Stimulated activated CD4-positive, alpha-beta T cell treated with anti-CD3 and anti-CD28 coated beads, TNF-alpha, amount 100 ng/mL, for 1 hour (primary cell): ENCODE measurements at regions not wholly inside any gene's neighbourhood (a gene's known extent, or its start where the extent isn't known, plus 50 kb on each side); places are given as distances from the start of the nearest gene placed in this dataset.
"Not testable (repeated sequence)": the region's sequence is repeated elsewhere in the genome, so short reads cannot be mapped to it uniquely, and the experiment has no call there.

Experiments used
- DNase-seq, 3 donors: peaks; one replicate each; pipeline ENCODE4 v3.0.0-alpha.2; 2020; ENCODE audit warnings: low read depth in 3 of 3, low spot score in 1 of 3

DNA sequence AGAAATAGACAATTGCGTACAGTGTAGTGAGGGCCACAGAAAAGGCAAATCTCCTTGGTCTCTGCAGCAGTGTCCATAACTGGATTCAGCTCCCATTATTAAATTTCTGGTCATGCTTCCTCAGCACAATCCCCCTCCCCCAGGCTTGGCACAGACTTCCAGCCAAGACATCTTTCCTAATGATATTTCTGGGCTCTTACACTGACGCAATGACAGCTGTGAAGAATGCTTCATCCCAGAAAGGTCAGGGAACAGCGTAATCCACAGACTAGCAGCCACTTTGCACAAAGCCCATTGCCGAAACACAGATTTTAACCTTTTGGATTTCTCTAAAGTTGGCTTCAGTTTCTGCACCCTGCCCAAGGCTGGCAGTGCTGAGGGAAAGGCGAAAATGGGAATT is 597.6 kb upstream of the CPEB2 start:
- DNase-seq = no peak

DNA sequence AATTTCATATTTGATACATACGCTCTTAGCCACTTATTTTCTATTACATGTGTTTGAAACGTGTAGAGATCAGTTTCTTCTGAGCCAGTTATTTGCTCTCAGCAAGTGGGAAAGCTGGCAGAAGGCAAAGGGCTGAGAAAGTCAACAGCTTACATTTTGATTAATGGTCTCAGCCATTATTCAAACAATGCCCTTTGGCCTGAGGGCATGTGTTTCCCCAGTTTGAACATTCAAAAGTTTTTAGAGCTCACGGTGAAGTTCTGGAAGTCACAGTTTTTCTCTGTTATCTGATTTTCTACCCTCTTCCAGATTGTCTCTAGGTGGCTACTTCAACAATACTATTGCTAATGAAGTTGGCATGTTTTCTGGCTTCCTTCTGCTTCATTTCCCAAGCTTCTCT is 591.8 kb upstream of the CPEB2 start:
- DNase-seq = no peak

DNA sequence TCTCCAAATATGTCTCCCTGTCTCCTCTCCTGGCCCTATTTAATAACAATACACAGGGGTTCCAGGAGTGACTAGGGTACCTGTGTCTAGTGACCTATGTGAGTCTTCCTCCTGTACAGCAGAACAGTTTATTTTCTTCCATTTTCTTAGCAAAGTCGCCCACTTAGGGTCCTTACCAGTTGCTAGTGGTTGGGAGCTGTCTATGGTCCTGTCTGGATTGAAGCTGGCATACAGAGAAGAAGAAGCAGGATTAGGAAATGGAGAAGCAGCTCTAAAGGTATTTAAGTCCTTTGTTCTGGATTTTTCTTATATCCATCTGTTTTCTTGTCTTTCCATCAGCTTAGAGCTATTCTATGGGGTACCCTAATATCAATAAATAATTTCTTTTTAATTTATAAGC is 587.1 kb upstream of the CPEB2 start:
- DNase-seq = no peak

DNA sequence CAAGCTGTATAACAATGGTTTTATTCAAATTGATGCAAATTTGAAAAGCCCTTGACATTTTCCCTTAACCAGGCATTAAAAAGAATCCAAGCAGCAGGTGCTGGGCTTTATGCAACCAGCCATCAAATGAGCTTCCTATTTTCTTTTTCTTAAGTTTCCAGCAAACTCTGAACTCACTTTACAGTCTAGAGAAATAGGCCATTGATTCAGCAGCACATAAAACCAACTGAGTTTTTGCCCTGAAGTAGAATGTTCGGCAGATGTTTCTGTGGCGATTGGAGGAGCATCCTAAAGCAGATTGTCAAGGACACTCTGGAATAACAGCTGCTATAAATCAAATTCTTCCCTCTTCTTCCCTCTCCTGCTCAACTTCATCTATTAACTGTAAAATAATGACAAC is 582.8 kb upstream of the CPEB2 start:
- no peak for DNase-seq

DNA sequence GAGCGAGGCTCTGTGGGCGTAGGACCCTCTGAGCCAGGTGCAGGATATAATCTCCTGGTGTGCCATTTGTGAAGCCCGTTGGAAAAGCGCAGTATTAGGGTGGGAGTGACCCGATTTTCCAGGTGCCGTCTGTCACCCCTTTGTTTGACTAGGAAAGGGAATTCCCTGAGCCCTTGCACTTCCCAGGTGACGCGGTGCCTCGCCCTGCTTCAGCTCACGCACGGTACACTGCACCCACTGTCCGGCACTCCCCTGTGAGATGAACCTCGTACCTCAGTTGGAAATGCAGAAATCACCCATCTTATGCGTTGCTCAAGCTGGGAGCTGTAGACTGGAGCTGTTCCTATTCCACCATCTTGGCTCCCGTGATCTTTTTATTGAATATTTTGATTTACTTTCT is 576.0 kb upstream of the CPEB2 start:
- not testable (repeated sequence) for DNase-seq

DNA sequence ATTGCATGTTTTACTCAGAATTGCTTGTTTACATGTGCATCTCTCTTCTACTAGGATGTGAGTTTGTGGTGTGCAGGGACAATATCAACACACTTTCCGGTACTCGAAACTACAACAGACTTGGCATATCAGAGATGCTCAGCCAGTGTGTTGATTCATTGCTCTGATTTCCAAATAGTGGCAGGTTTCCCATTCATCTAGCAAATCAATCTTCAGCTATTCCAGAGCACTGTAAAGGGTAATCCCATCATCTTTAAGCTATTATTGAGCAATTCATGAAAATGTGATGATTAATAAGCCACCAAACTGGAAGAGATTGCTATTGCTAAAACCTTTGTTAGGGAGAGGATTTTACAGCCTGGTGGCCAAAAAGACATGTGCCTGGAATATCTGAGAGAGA is 574.2 kb upstream of the CPEB2 start:
- DNase-seq = no peak

DNA sequence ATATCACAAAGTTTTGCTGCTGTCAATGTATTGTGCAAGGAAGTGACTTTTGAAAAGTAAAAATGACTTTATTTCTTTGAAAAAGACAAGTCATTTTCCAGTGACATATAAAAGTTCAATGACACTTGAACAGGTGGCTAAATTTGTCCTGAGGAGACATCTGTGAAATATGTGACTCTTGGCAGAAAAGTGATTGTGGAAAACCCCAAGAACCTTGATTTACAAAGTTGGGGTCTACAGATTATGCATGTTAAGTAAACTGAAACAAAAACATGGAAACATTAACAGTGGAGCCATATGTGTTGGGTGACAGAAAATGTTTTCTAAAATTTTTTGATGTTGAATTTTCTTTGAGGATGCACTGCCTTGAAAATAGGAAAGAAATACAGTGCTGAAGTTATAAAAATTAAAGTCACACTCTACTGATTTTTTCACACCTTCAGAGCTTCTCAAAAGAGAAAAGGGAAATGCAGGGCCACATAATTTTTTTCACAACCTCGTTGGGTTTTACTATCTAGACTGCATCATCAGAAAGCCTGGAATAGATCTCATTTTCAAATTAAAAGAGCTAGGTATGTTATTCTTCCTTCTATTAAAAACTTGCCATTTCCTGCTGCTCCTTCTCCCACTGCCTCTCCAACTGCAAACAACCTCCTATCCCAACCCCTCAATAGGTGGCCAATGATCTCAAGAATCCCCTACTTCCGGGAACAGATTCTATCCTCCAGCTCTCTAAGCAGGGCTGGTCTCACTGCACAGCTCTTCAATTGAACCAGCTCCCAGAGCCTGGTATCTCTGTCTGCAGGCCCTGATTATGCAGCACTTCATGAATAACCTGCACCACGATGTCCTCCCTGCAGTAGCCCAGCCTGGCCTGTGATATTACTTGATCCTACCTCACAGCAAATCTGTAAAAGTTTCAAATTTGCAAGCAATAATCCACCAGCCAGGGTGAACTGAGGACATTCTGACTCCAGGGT is 570.8 kb upstream of the CPEB2 start:
- no peak for DNase-seq

DNA sequence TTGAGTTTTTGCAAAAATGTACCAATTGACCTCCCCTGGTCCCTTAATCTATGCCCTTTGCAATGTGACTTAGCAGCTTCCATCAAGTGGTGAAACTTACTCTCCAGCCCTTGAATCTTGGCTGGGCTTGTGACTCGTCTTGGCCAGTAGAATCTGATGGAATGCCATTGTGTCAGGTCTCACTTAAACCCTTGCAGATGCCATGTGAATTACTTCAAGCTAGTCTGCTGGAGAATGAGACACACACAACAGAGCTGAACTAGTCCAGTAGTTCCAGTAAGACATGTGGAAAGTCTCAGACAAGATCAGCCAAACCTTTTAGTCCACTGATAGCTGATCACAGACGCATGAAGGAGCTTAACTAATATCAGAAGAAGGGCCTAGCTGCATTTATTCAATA is 567.8 kb upstream of the CPEB2 start:
- no peak for DNase-seq

DNA sequence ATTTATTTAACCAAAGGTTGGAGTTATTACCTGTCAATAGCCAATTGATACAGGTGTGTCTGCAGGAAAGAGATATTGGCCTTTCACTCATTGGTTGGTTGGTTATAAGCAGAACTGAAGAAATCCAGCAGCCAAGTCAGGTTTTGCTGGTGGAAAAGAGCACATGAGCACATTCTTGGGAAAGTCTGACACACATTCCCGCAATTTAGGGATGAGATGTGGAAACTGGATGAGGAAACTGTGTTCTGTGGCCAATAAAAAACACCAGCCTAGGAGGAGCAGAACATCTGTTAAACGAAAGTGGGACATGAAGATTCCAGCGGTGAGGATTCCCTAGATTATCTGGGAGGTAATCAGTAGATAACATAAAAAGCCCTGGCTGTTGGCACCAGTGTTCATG is 567.4 kb upstream of the CPEB2 start:
- no peak for DNase-seq

DNA sequence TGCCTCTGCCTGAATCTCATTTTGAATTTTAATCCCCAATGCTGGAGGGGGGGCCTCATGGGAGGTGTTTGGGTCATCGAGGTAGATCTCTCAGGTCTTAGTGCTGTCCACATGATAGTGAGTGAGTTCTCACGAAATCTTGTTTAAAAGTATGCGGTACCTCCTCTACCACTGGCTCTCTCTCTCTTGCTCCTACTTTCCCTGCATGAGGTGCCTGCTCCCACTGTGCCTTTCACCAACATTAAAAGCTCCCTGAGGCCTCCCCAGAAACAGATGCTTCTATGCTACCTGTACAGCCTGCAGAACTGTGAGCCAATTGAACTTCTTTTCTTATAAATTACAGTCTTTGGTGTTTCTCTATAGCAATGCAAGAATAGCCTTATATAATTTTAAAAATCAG is 560.7 kb upstream of the CPEB2 start:
- DNase-seq = no peak

DNA sequence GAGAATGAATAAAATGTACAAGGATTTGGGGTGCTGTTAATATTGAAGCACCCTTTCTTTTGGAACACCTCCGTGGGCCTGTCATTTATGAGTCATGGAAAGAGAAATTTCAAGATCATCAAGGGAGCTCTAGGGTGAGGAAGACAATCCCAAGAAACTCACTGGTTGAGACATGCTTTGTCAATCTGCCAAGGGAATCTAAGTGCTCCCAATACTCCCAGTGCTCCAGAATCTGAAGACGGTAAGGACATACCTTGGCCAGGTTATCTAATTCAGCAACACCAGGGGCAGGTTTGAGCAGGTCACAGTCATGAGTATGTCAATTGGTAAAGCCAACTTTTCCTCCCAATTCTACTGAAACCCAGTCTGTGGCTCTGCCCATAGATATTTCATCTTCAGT is 556.4 kb upstream of the CPEB2 start:
- DNase-seq = no peak

DNA sequence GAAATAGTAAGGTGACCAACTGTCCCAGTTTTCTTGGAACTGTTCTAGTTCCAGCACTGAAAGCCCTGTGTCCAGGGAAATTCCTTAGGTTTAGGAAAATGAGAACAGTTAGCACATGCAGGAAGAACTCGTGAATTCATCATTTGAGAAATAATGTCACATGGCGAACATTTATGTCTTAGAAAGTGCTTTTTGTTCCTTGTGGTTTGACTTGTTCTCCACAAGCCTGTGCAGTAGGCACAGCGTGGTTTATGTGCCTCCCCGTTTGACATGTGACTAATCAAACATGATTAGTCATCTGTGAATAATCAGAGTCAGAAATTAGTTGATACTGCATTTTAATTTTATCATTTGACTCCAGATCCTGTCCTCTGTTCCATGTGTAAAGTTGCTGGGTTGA is 556.0 kb upstream of the CPEB2 start:
- no peak for DNase-seq

DNA sequence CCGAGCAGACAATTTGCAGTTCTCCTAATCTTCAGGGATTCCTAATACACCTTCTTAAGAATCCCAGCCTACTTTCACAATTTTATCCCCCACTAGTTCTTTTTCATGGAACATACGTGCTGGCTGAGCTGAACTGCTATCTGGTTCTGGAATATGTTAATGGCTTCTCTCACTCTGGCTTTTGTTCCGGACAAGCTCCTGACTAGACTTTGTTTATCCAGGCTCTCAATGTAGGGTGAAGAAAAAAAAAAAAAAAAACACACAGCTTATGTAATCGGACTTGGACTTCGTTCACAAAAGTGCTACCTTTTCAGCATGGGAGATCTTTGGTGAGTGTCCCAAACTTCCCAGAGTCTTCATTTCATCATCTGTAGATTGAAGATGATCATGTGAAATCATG is 555.4 kb upstream of the CPEB2 start:
- DNase-seq = no peak

DNA sequence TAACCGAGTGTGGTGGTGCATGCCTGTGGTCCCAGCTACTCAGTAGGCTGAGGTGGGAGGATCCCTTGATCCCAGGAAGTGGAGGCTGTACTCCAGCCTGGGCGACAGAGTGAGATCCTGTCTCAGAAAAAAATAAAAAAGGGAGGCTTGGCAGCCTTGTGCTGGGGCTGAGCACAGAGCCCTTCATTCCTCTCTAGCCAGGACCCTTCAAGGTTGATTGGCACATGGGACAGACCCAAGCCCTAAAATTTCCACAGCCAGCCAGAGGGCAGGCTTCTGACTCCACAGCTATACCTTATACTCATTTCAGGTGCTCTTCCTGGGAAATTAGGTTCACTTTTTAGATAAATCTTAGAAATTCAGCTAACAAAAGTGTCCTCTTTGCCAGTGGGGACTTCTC is 553.0 kb upstream of the CPEB2 start:
- DNase-seq = no peak

DNA sequence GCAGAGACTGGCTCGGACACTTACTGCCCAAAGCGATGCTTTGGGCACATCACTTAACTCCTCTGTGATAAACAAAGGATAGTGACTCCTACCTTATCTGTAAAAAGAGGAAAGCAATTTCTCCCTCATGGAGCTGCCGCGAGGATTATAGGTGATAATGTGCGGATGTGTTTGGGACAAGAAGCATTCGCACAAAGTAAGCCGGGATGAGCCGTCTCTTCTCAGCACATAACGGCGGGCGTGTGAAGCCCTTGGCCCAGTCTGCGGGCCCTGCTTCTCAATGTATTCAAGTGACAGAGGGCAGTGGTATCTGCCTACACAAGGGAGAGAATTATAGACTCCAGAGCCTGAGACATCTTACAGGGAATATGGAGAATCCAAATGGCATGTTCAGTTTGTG is 550.3 kb upstream of the CPEB2 start:
- DNase-seq = no peak

DNA sequence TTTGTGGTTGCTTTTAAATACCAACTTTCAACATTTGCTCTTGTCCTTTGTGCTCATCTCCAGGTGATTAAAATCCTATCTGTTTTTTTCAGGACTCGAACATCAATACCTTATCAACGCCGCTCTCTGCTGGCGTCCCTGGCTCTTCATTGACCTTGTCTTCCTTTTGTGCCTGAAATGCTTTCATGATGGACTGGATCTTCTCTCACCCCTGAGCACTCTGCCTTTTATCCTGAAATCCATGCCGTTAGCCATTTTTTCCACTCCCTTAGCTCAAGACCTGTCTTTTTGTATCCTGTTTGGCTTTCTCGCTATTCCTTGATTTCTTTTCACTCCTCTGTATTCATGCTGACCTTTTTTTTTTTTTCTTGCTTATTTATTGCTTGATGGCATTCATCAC is 549.5 kb upstream of the CPEB2 start:
- no peak for DNase-seq

DNA sequence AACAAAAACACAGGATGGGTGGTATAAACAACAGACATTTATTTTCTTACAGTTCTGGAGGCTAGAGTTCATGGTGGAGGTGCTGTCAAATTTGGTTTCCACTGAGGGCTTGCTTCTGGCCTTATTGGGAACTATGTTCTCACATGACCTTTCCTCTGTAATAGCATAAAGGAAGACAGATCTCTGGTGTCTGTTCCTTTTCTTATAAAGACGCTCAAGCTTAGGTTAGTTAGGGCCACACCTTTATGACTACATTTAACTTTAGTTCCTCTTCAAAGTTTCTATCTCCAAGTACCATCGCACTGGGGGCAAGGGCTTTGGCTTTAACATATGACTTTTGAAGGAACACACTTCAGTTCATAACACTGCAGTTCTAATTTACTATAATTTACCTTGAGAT is 543.8 kb upstream of the CPEB2 start:
- DNase-seq = no peak

DNA sequence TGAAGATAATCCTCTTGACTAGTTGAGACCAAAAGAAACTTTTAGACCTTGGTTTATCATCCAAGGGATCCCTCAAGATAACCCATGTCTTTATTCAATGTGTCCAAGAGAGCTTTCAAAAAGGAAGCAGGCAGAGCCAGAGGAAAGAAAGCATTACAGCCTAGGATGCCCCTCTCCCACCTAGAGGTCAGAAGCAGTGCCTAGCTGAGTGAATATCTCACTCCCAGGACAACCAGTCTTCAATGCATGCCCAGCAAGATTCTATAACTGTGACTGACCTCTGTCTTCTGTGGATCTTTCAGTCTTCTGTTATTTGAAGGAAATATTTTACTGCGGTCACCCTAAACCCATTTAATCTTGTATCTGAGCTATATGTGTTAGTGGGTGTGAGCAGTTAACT is 537.2 kb upstream of the CPEB2 start:
- DNase-seq = no peak

DNA sequence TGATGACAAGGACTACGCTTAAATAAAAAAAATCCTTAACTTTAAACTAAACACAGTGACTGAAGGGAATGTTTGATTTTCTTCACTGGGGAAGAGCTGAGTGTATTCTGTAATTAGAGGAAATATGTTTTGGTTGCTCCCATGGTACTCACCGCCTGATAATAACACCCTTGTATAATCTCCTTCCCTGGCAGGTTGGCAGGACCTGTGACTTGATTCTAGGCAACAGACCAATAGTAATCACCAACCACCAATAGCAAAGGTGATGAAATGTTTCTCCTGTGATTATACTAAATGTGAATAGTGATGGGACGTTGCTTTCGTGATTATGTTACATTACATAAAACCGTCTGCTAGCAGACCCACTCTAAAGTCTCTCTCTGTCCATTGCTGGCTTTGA is 536.8 kb upstream of the CPEB2 start:
- DNase-seq = no peak

DNA sequence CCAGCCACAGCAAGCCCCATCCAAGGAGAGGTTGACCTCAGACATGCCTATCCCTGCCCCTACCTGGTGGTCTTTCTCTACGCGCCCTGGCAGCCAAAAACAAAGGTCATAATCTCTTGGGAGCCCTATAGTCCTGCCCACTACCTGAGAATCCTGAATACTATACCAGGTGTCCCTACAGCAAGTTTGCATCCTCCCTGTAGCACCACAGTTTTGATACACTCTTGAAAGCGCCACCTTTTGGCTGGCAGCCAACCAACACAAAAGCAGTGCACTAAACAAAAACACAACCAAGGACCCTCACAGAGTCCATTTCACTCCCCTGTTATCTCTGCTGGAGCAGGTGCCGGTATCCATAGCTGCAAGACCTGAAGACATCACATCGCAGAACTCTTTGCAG is 523.8 kb upstream of the CPEB2 start:
- no peak for DNase-seq

DNA sequence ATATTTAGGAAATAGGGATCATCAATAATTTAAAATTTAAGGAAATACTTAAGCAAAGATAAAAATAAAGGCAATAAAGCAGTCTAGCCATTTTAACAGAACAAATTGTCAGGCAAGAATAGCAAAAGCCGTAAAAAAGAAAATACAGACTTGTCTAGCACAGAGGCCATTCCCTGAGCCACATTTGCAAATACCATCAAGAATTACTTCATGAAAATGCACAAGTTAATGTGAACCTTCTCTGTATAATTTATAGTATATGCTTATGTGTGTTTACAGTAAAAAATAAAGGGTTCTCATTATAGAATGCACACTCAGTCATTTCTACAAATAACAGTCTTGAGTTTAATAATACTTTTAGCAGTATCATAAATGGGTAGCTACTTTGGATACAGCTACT is 505.9 kb upstream of the CPEB2 start:
- DNase-seq = no peak

DNA sequence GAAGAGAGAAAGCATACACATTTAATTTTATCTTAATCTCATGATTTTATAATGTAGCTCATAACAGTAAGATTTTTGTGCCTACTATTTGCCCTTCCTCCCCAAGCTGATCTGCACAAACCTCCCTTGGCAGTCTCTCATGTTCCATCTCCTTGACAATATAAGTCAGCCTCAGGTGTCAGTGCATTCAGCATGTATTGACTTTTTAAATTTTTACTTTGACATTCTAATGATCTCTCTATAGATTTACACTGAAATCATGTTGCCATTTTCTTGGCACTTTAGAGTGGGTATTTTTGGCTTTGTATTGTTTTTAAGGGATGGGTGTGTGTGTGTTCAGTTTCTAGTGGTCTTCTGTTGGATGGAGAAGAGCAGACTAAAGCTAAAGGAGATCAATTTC is 505.3 kb upstream of the CPEB2 start:
- DNase-seq = no peak

DNA sequence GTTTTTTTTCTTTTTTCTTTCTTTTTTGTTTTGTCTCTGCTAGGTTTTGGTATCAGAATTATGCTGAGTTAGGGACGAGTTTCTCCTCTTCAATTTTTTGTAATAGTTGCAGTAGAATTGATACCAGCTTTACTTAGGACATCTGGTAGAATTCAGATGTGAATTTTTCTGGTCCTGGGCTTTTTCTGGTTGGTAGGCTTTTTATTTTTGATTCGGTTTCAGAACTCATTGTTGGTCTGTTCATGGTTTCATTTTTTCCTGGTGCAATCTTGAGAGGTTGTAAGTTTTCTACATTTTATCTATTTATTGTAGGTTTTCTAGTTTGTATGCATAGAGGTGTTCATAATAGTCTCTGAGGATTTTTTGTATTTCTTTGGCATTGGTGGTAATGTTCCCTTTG is 498.1 kb upstream of the CPEB2 start:
- no peak for DNase-seq
